NCI-H2029 treated with DMSO at 0.1 percent for 48 hours (cell line): ENCODE measurements at regions not wholly inside any gene's neighbourhood (a gene's known extent, or its start where the extent isn't known, plus 50 kb on each side); places are given as distances from the start of the nearest gene placed in this dataset.

Experiments used
- DNase-seq: peaks from one replicate; lab custom pipeline; 2025; lab: John Stamatoyannopoulos, UW

GRCh38 chr12:45549337-45549902, 180.1 kb upstream of the ARID2 start:
- DNase-seq: no peak

DNA sequence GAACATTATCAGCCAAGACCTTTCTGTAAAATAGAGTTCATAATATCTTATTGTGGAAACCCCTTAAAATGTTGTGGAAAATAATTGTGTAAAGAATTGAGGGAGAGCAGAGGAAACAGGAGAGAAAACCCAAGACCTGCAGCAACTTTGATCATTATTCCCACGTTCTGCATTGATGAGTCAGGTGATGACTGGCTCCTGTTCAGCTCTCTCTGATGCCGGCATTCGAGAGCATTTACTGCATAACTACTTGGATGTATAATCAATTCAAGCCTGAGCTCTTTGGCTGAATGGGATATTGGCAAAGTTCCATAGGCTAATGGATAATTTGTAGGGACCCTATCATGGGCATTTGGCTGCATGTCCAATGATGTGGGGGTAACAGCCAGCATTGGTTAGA, 176.3 kb upstream of the ARID2 start:
- DNase-seq: no peak

DNA sequence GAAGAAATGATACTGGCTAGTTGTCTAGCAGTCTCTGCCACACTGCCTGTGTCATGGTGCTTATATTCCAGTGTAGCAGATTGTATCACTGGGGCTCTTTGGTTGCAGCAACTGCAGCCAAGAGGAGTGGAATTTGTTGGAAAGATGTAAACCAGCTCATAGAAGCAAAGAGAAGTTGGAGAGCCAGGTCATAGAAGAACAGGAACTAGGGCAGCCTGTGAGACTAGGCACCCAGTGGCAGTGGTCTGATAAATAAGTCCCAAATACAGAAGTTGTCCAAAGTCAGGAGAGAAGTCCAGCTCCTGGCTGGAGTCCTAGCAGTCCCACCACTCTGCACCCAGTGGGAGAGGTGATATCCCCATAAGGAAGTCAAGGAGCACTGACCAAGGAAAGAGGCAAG, 172.5 kb upstream of the ARID2 start:
- no peak for DNase-seq

GRCh38 chr12:45558353-45558752, 171.2 kb upstream of the ARID2 start:
- no peak for DNase-seq

- no peak for DNase-seq
These were observed 170.0 kb upstream of the ARID2 start for GRCh38 chr12:45559537-45559936.

DNA sequence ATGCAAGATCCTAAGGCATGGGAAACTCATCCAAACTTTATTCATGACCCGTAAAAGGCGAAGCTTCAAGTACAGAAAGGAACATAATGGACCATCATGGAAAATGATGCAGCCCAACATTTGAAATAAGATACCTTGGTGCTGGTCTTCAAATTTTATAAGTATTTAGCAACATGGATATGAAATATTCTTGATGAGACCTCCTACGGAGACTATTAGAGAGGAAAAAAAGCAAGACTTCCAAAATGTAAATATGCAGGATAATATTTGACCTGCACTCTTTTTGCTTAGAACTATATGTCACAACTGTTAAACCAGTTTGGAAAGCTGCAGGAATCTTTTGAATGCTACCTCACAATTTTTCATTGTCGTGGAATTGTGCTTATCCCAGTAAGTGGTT, 168.8 kb upstream of the ARID2 start:
- DNase-seq: no peak

- no peak for DNase-seq
These were observed 168.0 kb upstream of the ARID2 start for GRCh38 chr12:45561488-45561887.

- DNase-seq: no peak
These were observed 163.9 kb upstream of the ARID2 start for GRCh38 chr12:45565590-45565989.

GRCh38 chr12:45566257-45566656, 163.2 kb upstream of the ARID2 start:
- no peak for DNase-seq

- DNase-seq: no peak
These were observed 160.7 kb upstream of the ARID2 start for GRCh38 chr12:45568808-45569207.

GRCh38 chr12:45570501-45570900, 159.0 kb upstream of the ARID2 start:
- DNase-seq: no peak

DNA sequence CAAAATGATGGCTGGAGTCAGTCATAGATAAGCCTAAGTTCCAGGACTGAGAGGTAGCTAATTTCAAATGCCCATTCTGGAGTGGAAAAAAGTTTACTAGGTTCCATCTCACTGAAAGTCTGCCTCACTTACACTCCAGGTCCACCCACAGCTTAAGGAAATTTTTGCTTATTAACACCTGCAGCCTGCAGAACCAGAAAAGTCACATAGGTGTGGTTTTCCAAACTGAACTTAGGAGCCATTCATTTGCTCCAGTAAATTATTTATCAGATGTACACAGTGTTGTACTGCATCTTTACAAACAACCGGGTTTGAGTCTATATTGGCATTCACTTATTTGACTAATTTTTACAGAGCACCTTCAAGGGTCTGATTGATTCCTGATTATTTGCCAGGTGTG, 157.4 kb upstream of the ARID2 start:
- DNase-seq: no peak

- DNase-seq: no peak
These were observed 154.1 kb upstream of the ARID2 start for GRCh38 chr12:45575417-45575816.

GRCh38 chr12:45575823-45576475, 153.6 kb upstream of the ARID2 start:
- no peak for DNase-seq

GRCh38 chr12:45577844-45578399, 151.6 kb upstream of the ARID2 start:
- no peak for DNase-seq

- no peak for DNase-seq
These were observed 149.0 kb upstream of the ARID2 start for GRCh38 chr12:45580356-45580969.

- DNase-seq: no peak
These were observed 148.4 kb upstream of the ARID2 start for GRCh38 chr12:45581112-45581511.

DNA sequence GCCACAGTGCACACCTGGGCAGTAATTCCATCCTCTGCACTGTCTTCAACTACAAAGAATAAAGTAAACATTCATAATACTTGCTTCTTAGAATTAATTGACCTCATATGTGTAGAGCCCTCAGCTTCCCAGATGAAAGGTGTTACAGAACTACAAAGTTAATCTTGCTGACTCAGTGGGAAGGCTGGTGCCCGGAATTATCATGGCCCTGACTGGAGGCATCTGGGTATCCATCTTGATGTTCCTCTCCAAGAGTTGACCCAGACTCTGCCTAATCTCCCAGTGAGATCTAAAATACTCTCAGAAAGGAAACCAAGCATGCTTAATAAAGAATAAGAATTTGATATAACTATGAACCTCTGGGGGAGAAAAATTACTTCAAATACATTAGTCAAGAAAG, 147.0 kb upstream of the ARID2 start:
- no peak for DNase-seq

- no peak for DNase-seq
These were observed 146.4 kb upstream of the ARID2 start for GRCh38 chr12:45582986-45583659.

DNA sequence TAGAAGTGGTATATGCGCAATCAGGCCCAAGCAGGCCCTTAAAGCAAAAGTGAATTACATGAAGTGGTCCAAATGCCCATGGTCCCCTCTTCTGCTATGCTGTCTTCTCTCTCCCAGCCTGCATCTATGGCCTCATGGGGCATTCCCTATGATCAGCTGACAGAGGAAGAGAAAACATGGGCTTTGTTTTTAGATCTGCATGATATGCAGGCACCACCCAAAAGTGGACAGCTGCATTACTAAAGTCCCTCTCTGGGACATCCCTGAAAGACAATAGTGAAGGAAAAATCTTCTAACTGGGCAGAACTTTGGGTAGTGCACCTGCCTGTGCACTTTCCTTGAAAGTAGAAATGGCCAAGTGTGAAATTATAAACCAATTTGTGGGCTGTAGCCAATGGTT, 145.2 kb upstream of the ARID2 start:
- no peak for DNase-seq

- no peak for DNase-seq
These were observed 143.8 kb upstream of the ARID2 start for GRCh38 chr12:45585522-45586230.

DNA sequence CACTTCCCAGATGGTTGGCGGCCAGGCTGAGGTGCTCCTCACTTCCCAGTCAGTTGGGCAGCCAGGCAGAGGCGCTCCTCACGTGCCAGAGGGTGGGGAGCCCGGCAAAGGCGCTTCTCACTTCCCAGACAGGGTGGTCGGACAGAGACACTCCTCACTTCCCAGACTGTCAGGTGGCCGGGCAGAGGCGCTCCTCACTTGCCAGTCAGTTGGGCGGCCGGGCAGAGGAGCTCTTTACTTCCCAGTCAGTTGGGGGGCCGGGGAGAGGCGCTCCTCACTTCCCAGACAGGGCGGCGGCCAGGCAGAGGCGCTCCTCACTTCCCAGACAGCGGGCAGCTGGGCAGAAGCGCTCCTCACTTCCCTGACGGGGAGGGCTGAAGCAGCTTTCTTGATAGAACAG, 143.0 kb upstream of the ARID2 start:
- no peak for DNase-seq
